ENCODE measurements at regions not wholly inside any gene's neighbourhood (a gene's known extent, or its start where the extent isn't known, plus 50 kb on each side); places are given as distances from the start of the nearest gene placed in this dataset.

GRCh38 chr6:14058029-14058695 lies 59.4 kb upstream of the CD83 start:
- no peaks in the 10 kb centered on the region for H3K27me3 ChIP-seq (ENCODE audit: insufficient read depth, insufficient read length)

GRCh38 chr6:14058735-14059134 lies 58.8 kb upstream of the CD83 start:
- TF ChIP-seq SUZ12 (IDR thresholded peaks at IDR 0.05; ENCODE audit: extremely low read depth, insufficient read depth, insufficient read length) (no peak), ZNF274 (IDR thresholded peaks at IDR 0.05; ENCODE audit: low read depth, low read length) (no peak), YY1 (IDR thresholded peaks at IDR 0.05; ENCODE audit: insufficient read depth, insufficient read length) (no peak)
- Histone ChIP-seq H3K4me1 (ENCODE audit: insufficient read depth, insufficient read length) (no peaks in the 10 kb centered on the region), H3K9ac (ENCODE audit: insufficient read length, low read depth) (no peak overlapping the region), H3K36me3 (ENCODE audit: insufficient read depth, insufficient read length, low read length) (no peaks in the 10 kb centered on the region), H3K9me3 (ENCODE audit: insufficient read depth, low read length) (no peaks in the 10 kb centered on the region; the same call in 1 of the 2 replicates), H3K4me3 (ENCODE audit: insufficient read length, low read depth) (no peak overlapping the region), H3K27me3 (ENCODE audit: insufficient read depth, insufficient read length) (no peaks in the 10 kb centered on the region)
- DNase-seq (ENCODE audit: low read depth, low spot score): no peak

More at GRCh38 chr6:14058029-14058695, 59.4 kb upstream of the CD83 start:
- Histone ChIP-seq H3K4me1 (ENCODE audit: insufficient read depth, insufficient read length) (no peaks in the 10 kb centered on the region), H3K36me3 (ENCODE audit: insufficient read depth, insufficient read length, low read length) (no peaks in the 10 kb centered on the region), H3K9ac (ENCODE audit: insufficient read length, low read depth) (no peak overlapping the region), H3K4me3 (ENCODE audit: insufficient read length, low read depth) (no peak overlapping the region), H3K9me3 (ENCODE audit: insufficient read depth, low read length) (no peaks in the 10 kb centered on the region; the same call in 1 of the 2 replicates)
- no peak for TF ChIP-seq SUZ12 (IDR thresholded peaks at IDR 0.05; ENCODE audit: extremely low read depth, insufficient read depth, insufficient read length)
- no peak for TF ChIP-seq YY1 (IDR thresholded peaks at IDR 0.05; ENCODE audit: insufficient read depth, insufficient read length)
- no peak for TF ChIP-seq ZNF274 (IDR thresholded peaks at IDR 0.05; ENCODE audit: low read depth, low read length)
- DNase-seq (ENCODE audit: low read depth, low spot score): no peak

DNA sequence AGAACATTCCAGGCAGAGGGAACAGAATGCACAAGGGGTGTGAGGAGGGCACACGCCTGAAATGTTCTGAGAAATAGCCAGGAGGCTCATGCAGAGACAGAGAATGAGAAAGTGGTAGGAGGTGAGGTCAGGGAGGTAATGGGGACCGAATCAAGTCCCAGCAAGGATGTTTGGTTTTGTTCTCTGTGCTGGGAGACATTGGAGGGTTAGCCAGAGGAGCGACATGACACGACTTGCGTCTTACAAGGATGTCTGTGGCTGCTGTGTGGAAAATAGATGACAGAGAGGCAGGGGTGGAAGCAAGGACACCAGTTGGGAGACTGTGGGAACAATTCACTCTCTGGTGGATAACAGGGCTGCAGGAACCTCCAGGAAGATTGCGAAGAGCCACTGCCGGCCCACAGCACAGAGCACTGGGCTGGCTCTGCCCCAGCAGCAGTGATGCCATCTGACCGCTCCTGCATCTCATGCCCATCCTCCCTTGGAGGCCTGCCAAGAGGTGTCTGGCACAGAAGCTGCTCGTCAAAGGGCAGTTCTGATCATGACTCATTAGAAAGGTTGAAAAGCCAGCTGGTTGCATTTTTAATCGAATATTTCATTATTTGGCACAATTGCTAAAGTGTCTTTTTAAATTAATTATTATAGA lies 57.7 kb upstream of the CD83 start:
- no peaks in the 10 kb centered on the region; the same call in 1 of the 2 replicates for H3K9me3 ChIP-seq (ENCODE audit: insufficient read depth, low read length)
- H3K36me3 ChIP-seq (ENCODE audit: insufficient read depth, insufficient read length, low read length): no peaks in the 10 kb centered on the region
- TF ChIP-seq YY1 (IDR thresholded peaks at IDR 0.05; ENCODE audit: insufficient read depth, insufficient read length) (no peak), SUZ12 (IDR thresholded peaks at IDR 0.05; ENCODE audit: extremely low read depth, insufficient read depth, insufficient read length) (no peak), ZNF274 (IDR thresholded peaks at IDR 0.05; ENCODE audit: low read depth, low read length) (no peak)
- H3K9ac ChIP-seq (ENCODE audit: insufficient read length, low read depth): no peak overlapping the region
- no peak overlapping the region for H3K4me3 ChIP-seq (ENCODE audit: insufficient read length, low read depth)
- no peaks in the 10 kb centered on the region for H3K4me1 ChIP-seq (ENCODE audit: insufficient read depth, insufficient read length)
- no peak for DNase-seq (ENCODE audit: low read depth, low spot score)
- H3K27me3 ChIP-seq (ENCODE audit: insufficient read depth, insufficient read length): no peaks in the 10 kb centered on the region

DNA sequence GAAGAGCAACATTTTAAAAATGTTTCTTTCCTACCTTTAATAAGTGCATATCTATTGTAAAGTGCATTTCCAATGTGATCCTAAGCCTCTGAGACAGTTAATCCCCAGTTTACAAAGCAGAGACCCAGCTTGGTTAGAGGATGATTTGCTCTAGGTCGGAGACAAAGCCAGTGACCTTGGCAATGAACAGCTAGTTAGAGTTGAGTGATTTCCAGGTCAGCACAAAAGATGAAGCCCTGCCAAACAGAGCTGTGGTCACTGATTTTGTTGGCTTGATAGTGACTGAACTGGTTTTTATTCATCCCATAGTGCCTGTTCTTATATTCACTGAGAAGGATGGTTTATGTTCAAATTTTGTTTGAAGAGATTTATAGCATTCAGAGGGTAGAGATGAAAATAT lies 56.6 kb upstream of the CD83 start:
- Histone ChIP-seq H3K4me1 (ENCODE audit: insufficient read depth, insufficient read length) (no peaks in the 10 kb centered on the region), H3K27me3 (ENCODE audit: insufficient read depth, insufficient read length) (no peaks in the 10 kb centered on the region), H3K36me3 (ENCODE audit: insufficient read depth, insufficient read length, low read length) (no peaks in the 10 kb centered on the region), H3K4me3 (ENCODE audit: insufficient read length, low read depth) (no peak overlapping the region), H3K9ac (ENCODE audit: insufficient read length, low read depth) (no peak overlapping the region), H3K9me3 (ENCODE audit: insufficient read depth, low read length) (no peaks in the 10 kb centered on the region; the same call in 1 of the 2 replicates)
- TF ChIP-seq ZNF274 (IDR thresholded peaks at IDR 0.05; ENCODE audit: low read depth, low read length) (no peak), YY1 (IDR thresholded peaks at IDR 0.05; ENCODE audit: insufficient read depth, insufficient read length) (no peak), SUZ12 (IDR thresholded peaks at IDR 0.05; ENCODE audit: extremely low read depth, insufficient read depth, insufficient read length) (no peak)
- DNase-seq (ENCODE audit: low read depth, low spot score): no peak

DNA sequence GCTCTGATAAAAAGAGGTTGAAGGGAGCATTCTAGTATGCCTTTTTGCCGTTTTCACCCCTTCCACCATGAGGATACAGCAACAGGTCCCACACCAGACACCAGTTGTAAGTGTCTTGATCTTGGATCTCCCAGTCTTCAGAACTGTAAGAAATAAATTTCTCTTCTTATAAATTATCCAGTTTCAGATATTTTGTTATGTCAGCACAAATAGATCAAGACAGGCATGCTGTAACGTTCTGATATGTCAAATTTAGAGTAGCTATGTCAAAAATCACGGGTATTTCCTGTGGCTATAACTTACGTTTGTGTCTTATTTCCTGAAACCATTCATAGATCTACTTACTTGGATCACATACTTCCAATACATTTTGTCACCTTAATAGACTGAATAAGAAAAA lies 55.9 kb upstream of the CD83 start:
- Histone ChIP-seq H3K4me3 (ENCODE audit: insufficient read length, low read depth) (no peak overlapping the region), H3K9me3 (ENCODE audit: insufficient read depth, low read length) (no peaks in the 10 kb centered on the region; the same call in 1 of the 2 replicates), H3K4me1 (ENCODE audit: insufficient read depth, insufficient read length) (no peaks in the 10 kb centered on the region), H3K27me3 (ENCODE audit: insufficient read depth, insufficient read length) (no peaks in the 10 kb centered on the region), H3K36me3 (ENCODE audit: insufficient read depth, insufficient read length, low read length) (no peaks in the 10 kb centered on the region), H3K9ac (ENCODE audit: insufficient read length, low read depth) (no peak overlapping the region)
- TF ChIP-seq YY1 (IDR thresholded peaks at IDR 0.05; ENCODE audit: insufficient read depth, insufficient read length) (no peak), ZNF274 (IDR thresholded peaks at IDR 0.05; ENCODE audit: low read depth, low read length) (no peak), SUZ12 (IDR thresholded peaks at IDR 0.05; ENCODE audit: extremely low read depth, insufficient read depth, insufficient read length) (no peak)
- no peak for DNase-seq (ENCODE audit: low read depth, low spot score)

- Histone ChIP-seq H3K9me3 (ENCODE audit: insufficient read depth, low read length) (no peaks in the 10 kb centered on the region; the same call in 1 of the 2 replicates), H3K4me3 (ENCODE audit: insufficient read length, low read depth) (no peak overlapping the region), H3K27me3 (ENCODE audit: insufficient read depth, insufficient read length) (no peaks in the 10 kb centered on the region), H3K4me1 (ENCODE audit: insufficient read depth, insufficient read length) (no peaks in the 10 kb centered on the region), H3K9ac (ENCODE audit: insufficient read length, low read depth) (no peak overlapping the region), H3K36me3 (ENCODE audit: insufficient read depth, insufficient read length, low read length) (no peaks in the 10 kb centered on the region)
- DNase-seq (ENCODE audit: low read depth, low spot score): no peak
- no peak for TF ChIP-seq ZNF274 (IDR thresholded peaks at IDR 0.05; ENCODE audit: low read depth, low read length)
- no peak for TF ChIP-seq YY1 (IDR thresholded peaks at IDR 0.05; ENCODE audit: insufficient read depth, insufficient read length)
- no peak for TF ChIP-seq SUZ12 (IDR thresholded peaks at IDR 0.05; ENCODE audit: extremely low read depth, insufficient read depth, insufficient read length)
Measured at GRCh38 chr6:14062345-14063029, 55.1 kb upstream of the CD83 start.

GRCh38 chr6:14063756-14064155 lies 53.8 kb upstream of the CD83 start:
- no peak for TF ChIP-seq YY1 (IDR thresholded peaks at IDR 0.05; ENCODE audit: insufficient read depth, insufficient read length)
- TF ChIP-seq SUZ12 (IDR thresholded peaks at IDR 0.05; ENCODE audit: extremely low read depth, insufficient read depth, insufficient read length): no peak
- no peak for TF ChIP-seq ZNF274 (IDR thresholded peaks at IDR 0.05; ENCODE audit: low read depth, low read length)
- no peaks in the 10 kb centered on the region for H3K36me3 ChIP-seq (ENCODE audit: insufficient read depth, insufficient read length, low read length)
- no peaks in the 10 kb centered on the region for H3K27me3 ChIP-seq (ENCODE audit: insufficient read depth, insufficient read length)
- no peaks in the 10 kb centered on the region; the same call in 1 of the 2 replicates for H3K9me3 ChIP-seq (ENCODE audit: insufficient read depth, low read length)
- no peak for DNase-seq (ENCODE audit: low read depth, low spot score)
- H3K4me1 ChIP-seq (ENCODE audit: insufficient read depth, insufficient read length): no peaks in the 10 kb centered on the region
- no peak overlapping the region for H3K4me3 ChIP-seq (ENCODE audit: insufficient read length, low read depth)
- H3K9ac ChIP-seq (ENCODE audit: insufficient read length, low read depth): no peak overlapping the region
